ENCODE measurements at regions not wholly inside any gene's neighbourhood (a gene's known extent, or its start where the extent isn't known, plus 50 kb on each side); places are given as distances from the start of the nearest gene placed in this dataset.

GRCh38 chr5:174664180-174664850 is 60.1 kb upstream of the MSX2 start:
- DNase-seq: no peak

GRCh38 chr5:174665347-174665746 is 59.0 kb upstream of the MSX2 start:
- DNase-seq: no peak

- no peak for DNase-seq
Measured at GRCh38 chr5:174667526-174667925, 56.9 kb upstream of the MSX2 start.

DNA sequence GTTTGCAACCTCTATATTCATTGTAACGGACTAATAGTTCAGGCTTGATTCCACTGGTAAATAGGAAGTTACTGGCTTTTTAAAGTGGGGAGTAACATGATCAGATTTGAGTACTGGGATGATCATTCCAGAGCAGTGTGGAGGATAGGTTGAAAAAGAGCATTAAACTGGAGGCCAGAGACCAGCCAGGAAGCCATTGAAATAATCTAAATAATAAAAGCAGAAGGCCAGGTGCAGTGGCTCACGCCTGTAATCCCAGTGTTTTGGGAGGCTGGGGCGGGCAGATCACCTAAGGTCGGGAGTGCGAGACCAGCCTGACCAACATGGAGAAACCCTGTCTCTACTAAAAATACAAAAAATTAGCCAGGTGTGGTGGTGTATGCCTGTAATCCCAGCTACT is 56.0 kb upstream of the MSX2 start:
- DNase-seq: no peak
